Activated CD4-positive, CD25-positive, alpha-beta regulatory T cell treated with anti-CD3 and anti-CD28 coated beads, Interleukin-2, amount 50 U/mL, for 24 hours (primary cell): ENCODE measurements at regions not wholly inside any gene's neighbourhood (a gene's known extent, or its start where the extent isn't known, plus 50 kb on each side); places are given as distances from the start of the nearest gene placed in this dataset.
"Not testable (repeated sequence)": the region's sequence is repeated elsewhere in the genome, so short reads cannot be mapped to it uniquely, and the experiment has no call there.

Experiments used
- ATAC-seq, 2 donors: fragments of 150-1000 bp; cut with Tn5 transposase; one replicate each; pipeline ENCODE4 v1.10.0; 2021; ENCODE audit warnings: mild to moderate bottlenecking in 1 of 2, moderate library complexity in 1 of 2

DNA sequence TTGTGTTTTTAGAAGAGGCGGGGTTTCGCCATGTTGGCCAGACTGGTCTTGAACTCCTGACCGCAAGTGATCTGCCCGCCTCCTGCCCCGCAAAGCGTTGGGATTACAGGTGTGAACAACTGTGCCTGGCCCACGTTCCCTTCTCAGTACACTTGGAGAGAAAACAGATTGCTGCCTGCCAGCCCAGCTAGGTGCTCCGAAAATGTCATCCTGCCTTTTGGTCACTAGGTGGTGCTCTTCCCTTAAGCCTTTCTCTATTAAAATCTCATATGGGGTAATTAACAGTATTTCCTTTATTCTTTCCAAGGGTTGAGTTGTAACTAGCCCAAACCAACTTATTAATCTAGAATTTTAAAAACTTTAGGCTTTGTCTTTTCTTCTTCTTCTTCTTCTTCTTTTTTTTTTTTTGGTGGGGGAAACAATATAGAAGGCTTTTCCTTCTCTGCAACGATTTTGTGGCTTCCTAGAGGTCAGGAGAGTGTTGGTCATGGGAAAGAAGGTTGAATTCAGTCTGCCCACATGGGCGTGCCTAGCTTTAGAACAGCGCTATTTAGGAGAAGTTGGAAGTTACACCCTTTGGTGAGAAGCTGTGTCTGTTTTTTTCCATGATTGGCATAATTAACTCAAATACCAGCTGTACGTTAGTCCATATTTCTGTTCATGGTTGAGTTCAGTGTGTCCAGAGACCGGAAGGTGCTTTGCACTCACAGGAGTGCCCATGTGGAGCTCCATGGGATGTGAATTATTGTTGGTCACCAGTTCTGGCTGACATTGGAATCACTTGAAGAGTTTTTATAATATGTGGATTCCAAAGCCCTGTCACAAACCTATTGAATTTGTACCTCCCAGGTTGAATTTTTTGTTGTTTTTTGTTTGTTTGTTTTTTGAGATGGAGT, 110.1 kb downstream of the LAT start:
- peak; percentile 51 to 57 for ATAC-seq

DNA sequence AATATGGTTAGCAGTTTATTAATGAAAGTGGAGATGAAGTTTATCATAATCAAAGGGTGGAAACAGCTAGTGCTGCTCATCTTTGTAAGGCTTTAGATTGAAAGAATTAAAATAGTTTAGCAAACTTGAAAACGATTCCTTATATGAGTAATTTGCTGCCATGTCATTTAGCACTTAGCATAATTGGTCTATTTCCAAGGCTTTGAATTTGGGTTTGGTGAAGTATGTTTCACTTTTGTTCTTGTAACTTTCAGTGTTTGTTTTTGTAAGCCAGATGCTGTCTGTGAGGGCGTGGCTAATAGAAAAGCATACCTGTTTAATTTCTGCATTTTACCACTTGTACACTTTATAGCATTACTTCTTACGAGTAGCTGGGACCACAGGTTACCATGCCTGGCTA, 109.5 kb downstream of the LAT start:
- ATAC-seq: peak; percentile 35 to 76

DNA sequence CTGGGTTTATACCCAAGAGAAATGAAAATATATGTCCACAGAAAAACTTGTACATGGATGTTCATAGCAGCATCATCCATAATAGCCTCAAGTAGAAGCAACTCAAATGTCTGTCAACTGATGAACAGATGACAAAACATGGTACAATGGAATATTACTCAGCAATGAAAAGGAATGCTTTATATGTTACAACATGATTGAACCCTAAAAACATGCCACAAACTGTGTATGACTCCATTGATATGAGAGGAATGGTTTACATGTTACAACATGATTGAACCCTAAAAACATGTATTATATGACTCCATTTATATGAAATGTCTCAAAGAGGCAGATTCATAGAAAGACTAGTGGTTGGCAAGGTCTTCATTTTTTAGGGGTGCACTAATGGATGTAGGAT, 104.8 kb downstream of the LAT start:
- not testable (repeated sequence) for ATAC-seq

DNA sequence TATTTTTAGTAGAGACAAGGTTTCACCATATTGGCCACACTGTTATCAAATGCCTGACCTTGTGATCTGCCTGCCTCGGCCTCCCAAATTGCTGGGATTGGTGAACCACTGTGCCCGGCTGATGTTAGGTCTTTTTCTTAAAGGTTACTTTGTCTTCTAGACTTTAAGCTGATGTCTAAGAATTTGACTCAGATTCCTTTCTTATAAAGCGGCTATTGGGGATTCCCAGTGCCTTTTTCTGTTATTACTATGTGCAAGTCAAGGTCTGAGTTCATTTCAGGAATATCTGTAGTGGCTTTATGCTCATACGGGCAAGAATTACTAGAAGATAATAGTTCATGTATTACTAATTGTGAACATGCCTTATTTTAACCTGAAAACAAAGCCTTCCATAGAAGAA, 102.8 kb downstream of the LAT start:
- ATAC-seq: peak; percentile 77 to 85

DNA sequence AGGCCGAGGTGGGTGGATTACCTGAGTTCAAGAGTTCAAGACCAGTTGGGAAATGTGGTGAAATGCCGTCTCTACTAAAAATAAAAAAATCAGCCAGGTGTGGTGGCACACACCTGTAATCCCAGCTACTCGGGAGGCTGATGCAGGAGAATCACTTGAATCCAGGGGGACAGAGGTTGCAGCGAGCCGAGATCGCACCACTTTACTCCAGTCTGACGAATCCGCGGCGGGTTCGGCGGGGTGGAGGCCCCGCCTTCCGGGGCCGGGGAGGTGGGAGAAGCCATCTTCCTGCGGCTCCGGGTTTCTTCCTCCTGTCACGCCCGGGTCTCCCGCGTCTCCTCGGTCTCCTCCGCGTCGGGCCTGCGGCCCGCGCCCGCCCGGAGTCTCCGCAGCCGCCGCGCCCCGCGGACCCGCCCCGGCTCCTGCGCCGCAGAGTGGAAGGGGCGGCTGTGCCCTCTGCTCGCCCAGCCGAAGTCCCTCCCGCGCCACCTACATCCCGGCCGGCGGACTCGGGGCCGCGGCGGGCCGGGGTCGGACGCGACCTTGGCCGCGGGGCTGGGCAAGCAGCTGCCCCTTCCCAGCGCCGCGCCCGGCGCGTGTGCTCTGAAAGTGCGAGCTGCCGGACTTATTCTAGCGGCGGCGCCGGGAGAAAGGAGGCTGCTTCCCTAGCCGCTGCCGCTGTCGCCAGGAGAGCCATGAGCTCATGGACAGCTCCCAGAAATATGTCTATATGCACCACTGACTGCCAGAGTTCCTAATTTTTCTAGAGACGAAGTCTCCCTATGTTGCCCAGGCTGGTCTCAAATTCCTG, 97.2 kb downstream of the LAT start:
- peak; percentile 79 to 83 for ATAC-seq

DNA sequence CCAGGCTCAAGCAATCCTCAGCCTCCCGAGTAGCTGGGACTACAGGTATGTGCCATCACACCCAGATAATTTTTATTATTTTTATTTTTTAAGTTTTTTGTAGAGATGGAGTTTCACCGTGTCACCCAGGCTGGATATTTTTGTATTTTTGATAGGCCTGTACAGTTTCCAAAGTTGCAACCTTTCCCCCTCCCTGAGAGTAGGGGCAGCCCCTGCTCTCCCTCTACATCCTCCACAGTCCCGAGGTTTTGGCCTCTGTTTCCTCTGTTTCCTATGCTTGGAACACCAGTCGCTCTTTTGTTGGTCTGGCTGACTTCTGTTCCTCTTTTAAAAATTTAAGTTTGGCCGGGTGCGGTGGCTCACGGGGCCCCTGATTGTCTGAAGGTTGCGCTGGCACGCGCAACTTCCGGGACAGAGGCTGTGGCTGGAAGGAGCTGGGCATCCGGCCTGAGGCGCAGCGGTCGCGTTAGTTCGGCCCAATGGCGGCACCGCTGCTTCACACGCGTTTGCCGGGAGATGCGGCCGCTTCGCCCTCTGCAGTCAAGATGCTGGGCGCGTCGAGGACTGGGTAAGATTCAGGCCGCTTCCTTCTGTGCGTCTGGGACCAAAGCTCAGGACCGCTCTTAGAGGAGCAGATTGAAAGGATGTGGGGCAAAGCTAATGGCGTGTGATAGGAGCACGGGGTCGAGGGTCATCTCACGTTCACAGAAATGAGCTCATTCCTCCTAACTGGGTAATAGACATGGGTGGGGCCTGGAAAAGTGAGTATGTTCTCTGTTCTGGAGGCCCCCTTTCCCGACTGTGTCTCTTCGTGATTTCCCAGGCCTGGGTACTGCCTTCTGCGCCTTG, 89.9 kb downstream of the LAT start:
- peak; percentile 86 to 93 for ATAC-seq

DNA sequence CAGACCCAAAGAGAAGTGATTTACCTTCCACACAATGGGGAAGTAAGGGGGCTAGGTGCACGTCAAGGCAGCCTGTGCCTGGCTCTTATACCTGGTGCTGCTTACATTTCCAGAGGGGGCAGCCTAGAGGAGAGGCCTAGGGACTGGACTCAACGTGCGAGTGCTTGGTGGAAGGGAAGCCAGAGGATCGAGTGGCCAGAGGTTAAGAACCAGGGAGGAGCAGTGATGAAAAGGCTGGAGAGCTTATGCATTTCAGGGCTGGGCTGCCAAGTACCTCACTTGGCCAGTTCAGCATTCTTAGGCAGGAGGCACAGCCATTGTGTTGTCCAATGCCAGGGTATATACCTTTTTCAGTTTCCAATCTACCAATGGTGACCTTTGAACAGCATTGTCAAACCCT, 77.4 kb downstream of the LAT start:
- ATAC-seq: not testable (repeated sequence)

DNA sequence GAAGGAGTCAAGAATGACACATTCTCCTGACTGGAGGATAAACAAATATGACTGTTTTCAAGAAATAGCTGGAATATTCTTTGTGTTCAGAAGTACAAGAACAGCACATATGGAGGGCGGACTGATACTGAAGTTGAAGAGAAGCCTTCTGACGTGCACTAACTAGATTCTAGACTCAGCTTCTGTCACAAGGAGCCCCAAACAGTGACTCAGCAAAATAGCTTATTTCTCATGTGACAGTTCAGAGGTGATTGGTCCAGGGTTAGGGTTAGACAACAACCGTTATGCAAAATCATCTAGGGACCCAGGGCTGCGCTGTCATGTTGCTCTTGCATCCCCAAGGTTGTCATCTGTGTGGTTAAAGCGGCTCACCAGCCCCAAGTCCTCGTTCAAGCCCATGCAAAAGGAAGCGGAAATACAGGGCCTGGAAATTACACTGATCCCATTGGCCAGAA, 76.6 kb downstream of the LAT start:
- peak; percentile 53 to 58 for ATAC-seq

DNA sequence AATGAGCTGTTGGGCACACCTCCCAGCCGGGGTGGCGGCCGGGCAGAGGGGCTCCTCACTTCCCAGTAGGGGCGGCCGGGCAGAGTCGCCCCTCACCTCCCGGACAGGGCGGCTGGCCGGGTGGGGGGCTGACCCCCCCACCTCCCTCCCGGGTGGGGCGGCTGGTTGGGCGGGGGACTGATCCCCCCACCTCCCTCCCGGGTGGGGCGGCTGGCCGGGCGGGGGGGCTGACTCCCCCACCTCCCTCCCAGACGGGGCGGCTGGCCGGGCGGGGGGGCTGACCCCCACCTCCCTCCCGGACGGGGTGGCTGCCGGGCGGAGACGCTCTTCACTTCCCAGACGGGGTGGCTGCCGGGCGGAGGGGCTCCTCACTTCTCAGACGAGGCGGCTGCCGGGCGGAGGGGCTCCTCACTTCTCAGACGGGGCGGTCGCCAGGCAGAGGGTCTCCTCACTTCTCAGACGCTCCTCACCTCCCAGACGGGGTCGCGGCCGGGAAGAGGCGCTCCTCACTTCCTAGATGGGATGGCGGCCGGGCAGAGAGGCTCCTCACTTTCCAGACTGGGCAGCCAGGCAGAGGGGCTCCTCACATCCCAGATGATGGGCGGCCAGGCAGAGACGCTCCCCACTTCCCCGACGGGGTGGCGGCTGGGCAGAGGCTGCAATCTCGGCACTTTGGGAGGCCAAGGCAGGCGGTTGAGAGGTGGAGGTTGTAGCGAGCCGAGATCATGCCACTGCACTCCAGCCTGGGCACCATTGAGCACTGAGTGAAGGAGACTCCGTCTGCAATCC, 75.4 kb downstream of the LAT start:
- not testable (repeated sequence) for ATAC-seq

DNA sequence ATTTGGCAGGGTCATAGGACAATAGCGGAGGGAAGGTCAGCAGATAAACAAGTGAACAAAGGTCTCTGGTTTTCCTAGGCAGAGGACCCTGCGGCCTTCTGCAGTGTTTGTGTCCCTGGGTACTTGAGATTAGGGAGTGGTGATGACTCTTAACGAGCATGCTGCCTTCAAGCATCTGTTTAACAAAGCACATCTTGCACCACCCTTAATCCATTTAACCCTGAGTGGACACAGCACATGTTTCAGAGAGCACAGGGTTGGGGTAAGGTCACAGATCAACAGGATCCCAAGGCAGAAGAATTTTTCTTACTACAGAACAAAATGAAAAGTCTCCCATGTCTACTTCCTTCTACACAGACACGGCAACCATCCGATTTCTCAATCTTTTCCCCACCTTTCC, 74.7 kb downstream of the LAT start:
- ATAC-seq: not testable (repeated sequence)
